ENCODE measurements at regions not wholly inside any gene's neighbourhood (a gene's known extent, or its start where the extent isn't known, plus 50 kb on each side); places are given as distances from the start of the nearest gene placed in this dataset.

DNA sequence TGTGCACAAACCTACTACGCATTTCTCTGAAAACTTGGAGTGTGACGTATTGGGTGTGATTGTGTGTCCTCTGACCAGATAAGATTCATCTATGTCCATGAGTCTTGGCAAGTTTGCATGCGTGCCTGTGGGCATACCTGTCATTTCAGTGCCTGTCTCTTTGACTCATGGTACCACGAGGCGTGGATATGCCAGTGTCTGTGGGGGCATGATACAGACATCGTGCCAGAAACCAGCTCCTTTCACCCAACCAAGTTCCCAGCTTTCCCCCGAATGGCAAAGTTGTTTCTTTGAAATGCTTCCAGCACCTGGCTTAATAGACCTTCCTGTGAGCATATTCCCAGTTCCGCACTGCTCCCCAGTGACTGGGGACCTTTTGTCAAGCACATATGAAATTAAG is 241.9 kb upstream of the MVB12B start:
- Histone ChIP-seq H3K27ac (ENCODE audit: low read depth, low read length) (no peak overlapping the region), H3K27me3 (ENCODE audit: control insufficient read depth, insufficient read depth, low read length) (peaks cover 6% of the 10 kb centered on the region), H3K4me3 (ENCODE audit: low read depth, low read length) (no peak overlapping the region), H3K9me3 (ENCODE audit: control insufficient read depth, insufficient read depth, low read length) (no peaks in the 10 kb centered on the region)
- TF ChIP-seq, protein P1, sequence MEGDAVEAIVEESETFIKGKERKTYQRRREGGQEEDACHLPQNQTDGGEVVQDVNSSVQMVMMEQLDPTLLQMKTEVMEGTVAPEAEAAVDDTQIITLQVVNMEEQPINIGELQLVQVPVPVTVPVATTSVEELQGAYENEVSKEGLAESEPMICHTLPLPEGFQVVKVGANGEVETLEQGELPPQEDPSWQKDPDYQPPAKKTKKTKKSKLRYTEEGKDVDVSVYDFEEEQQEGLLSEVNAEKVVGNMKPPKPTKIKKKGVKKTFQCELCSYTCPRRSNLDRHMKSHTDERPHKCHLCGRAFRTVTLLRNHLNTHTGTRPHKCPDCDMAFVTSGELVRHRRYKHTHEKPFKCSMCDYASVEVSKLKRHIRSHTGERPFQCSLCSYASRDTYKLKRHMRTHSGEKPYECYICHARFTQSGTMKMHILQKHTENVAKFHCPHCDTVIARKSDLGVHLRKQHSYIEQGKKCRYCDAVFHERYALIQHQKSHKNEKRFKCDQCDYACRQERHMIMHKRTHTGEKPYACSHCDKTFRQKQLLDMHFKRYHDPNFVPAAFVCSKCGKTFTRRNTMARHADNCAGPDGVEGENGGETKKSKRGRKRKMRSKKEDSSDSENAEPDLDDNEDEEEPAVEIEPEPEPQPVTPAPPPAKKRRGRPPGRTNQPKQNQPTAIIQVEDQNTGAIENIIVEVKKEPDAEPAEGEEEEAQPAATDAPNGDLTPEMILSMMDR (IDR thresholded peaks at IDR 0.05; ENCODE audit: low read depth, low read length), result no peak
- DNase-seq (ENCODE audit: low read depth, low spot score), result no peak
- CTCF ChIA-PET, result no interaction called here
- POLR2A ChIA-PET, result no interaction called here

DNA sequence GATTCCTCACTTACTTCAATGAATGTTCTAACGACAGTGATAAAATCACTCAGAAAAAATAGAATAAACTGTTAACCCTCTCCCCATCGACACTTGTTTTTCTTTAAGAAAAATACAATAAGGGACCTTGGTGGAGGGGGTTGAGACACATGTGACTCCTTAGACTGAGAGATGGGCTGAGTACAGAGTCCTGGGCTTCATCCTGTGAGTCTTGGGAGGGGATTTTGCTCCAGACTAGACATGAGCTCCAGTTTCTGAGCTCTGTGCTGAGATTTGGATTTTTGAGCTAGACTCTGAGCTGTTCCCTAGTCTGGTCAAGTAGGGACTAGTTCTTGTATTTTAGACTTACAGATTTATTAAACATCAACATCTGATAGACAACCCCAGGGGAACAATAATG is 241.5 kb upstream of the MVB12B start:
- H3K27me3 ChIP-seq (ENCODE audit: control insufficient read depth, insufficient read depth, low read length), result peaks cover 6% of the 10 kb centered on the region
- H3K27ac ChIP-seq (ENCODE audit: low read depth, low read length), result no peak overlapping the region
- TF ChIP-seq, protein P1 (IDR thresholded peaks at IDR 0.05; ENCODE audit: low read depth, low read length), result no peak
- DNase-seq (ENCODE audit: low read depth, low spot score), result no peak
- POLR2A ChIA-PET, result no interaction called here
- CTCF ChIA-PET, result no interaction called here
- H3K4me3 ChIP-seq (ENCODE audit: low read depth, low read length), result no peak overlapping the region
- H3K9me3 ChIP-seq (ENCODE audit: control insufficient read depth, insufficient read depth, low read length), result no peaks in the 10 kb centered on the region

DNA sequence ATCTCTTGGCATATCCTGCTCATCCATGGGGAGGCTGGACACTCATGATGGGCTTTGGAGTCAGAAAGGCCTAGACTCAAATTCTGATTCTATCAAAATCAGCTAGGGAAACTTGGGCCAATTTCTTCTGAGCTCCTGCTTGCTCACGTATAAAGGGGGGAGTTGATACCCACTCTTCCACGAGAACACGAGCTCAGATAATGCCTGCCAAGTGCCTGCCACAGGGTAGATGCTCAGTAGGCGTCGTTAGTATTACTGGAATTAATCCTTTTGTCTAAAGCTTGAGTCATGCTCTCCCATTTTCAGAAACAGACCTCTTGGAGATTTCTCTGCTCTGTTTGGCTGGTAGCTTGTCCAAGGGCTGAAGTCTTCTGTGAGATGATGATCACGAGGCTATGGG is 238.3 kb upstream of the MVB12B start:
- DNase-seq (ENCODE audit: low read depth, low spot score), result no peak
- Histone ChIP-seq H3K27me3 (ENCODE audit: control insufficient read depth, insufficient read depth, low read length) (peaks cover 4% of the 10 kb centered on the region), H3K4me3 (ENCODE audit: low read depth, low read length) (no peak overlapping the region), H3K9me3 (ENCODE audit: control insufficient read depth, insufficient read depth, low read length) (no peaks in the 10 kb centered on the region), H3K27ac (ENCODE audit: low read depth, low read length) (no peak overlapping the region)
- ChIA-PET CTCF (no interaction called here), POLR2A (no interaction called here)
- TF ChIP-seq, protein P1 (IDR thresholded peaks at IDR 0.05; ENCODE audit: low read depth, low read length), result no peak

DNA sequence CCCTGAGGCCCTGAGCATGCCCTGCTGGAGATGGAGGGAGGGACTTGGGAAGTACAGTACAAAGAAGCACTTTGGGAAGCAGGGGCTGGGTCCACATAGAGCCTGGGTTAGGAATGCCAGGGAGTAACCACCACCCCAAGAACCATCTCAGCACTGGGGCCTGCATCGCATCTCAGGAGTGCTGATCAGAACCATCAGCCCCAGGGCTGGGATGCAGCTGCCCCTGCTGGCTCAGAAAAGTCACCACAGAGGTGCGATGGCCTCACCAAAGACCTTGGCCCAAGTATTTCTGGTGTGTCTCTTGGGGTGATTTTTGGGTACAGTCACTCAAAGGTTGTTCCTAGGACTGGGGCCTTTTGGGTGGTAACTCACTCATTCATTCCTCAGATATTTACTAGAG is 236.8 kb upstream of the MVB12B start:
- CTCF ChIA-PET, result no interaction called here

DNA sequence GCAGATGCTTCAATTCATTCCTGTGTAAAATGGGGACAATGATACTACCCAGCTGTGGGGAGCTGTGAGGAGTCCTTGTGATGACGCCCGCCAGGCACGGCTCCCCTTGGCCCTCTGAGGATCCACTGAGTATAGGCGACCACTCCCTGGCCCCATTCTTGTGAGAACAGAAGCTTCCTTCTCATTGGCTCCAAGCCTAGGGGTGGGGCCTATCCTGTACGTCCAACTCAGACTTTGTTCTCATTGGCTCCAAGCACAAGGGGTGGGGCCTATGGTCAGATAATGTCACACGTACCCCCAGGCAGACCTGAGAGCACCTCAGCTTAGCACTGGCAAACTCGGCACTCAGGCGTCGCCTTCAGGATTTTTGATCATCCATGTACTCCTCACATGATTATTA is 232.9 kb upstream of the MVB12B start:
- TF ChIP-seq, protein P1 (IDR thresholded peaks at IDR 0.05; ENCODE audit: low read depth, low read length), result no peak
- H3K27me3 ChIP-seq (ENCODE audit: control insufficient read depth, insufficient read depth, low read length), result peaks cover 4% of the 10 kb centered on the region
- no peak overlapping the region for H3K27ac ChIP-seq (ENCODE audit: low read depth, low read length)
- no peak for DNase-seq (ENCODE audit: low read depth, low spot score)
- CTCF ChIA-PET, result no interaction called here
- H3K4me3 ChIP-seq (ENCODE audit: low read depth, low read length), result no peak overlapping the region
- no peaks in the 10 kb centered on the region for H3K9me3 ChIP-seq (ENCODE audit: control insufficient read depth, insufficient read depth, low read length)
- POLR2A ChIA-PET, result no interaction called here

More for the DNA sequence above, 236.8 kb upstream of the MVB12B start:
- no peak overlapping the region for H3K4me3 ChIP-seq (ENCODE audit: low read depth, low read length)
- POLR2A ChIA-PET, result no interaction called here
- no peak overlapping the region for H3K27ac ChIP-seq (ENCODE audit: low read depth, low read length)
- no peaks in the 10 kb centered on the region for H3K9me3 ChIP-seq (ENCODE audit: control insufficient read depth, insufficient read depth, low read length)
- TF ChIP-seq, protein P1 (IDR thresholded peaks at IDR 0.05; ENCODE audit: low read depth, low read length), result no peak
- H3K27me3 ChIP-seq (ENCODE audit: control insufficient read depth, insufficient read depth, low read length), result peaks cover 4% of the 10 kb centered on the region
- DNase-seq (ENCODE audit: low read depth, low spot score), result no peak

All from AG04450 (cell line).